ENCODE measurements at regions not wholly inside any gene's neighbourhood (a gene's known extent, or its start where the extent isn't known, plus 50 kb on each side); places are given as distances from the start of the nearest gene placed in this dataset.

GRCh38 chrX:69104756-69105434 is 60.4 kb downstream of the PJA1 start:
- 36% methylated on average over 8 of the region's 10 CpGs for WGBS (ENCODE audit: low lambda C conversion rate)
- Histone ChIP-seq H3F3A (replicated peaks; ENCODE audit: insufficient read depth) (no peaks in the 10 kb centered on the region), H3K9ac (no peak overlapping the region), H3K4me1 (ENCODE audit: control insufficient read depth in 1 of 2, insufficient read depth in 2 of 2, low read depth in 1 of 2, low read length in 1 of 2) (peaks cover 0 to 27% of the 10 kb centered on the region in 2 experiments; a peak in 1 of 4 replicates), H3K9me3 (no peaks in the 10 kb centered on the region), H3K79me2 (ENCODE audit: insufficient read depth) (no peaks in the 10 kb centered on the region), H3K4me3 (ENCODE audit: low read depth in 2 of 2, low read length in 1 of 2) (no peak overlapping the region), H4K20me1 (ENCODE audit: insufficient read depth) (no peaks in the 10 kb centered on the region; the same call in 1 of the 2 replicates), H2AFZ (ENCODE audit: low read depth) (no peak overlapping the region), H3K4me2 (no peak overlapping the region), H3K36me3 (replicated peaks in 1 of 2; ENCODE audit: control insufficient read depth in 1 of 2, insufficient read depth in 2 of 2, low read length in 1 of 2) (no peaks in the 10 kb centered on the region), H3K9me2 (no peaks in the 10 kb centered on the region), H3K27me3 (ENCODE audit: insufficient read depth) (no peaks in the 10 kb centered on the region; the same call in 1 of the 2 replicates), H3K27ac (ENCODE audit: low read depth in 2 of 2, low read length in 1 of 2) (no peak overlapping the region)
- ChIA-PET POLR2A (no interaction called here), CTCF (interaction anchor here (0.9 to 1.4 kb wide), 2 partner anchors 10 to 277 kb away, joined by 3 to 4 read pairs; no protein-coding TSS in a partner anchor)
- DNase-seq: no peak
- TF ChIP-seq JUND (IDR thresholded peaks at IDR 0.05) (no peak), TCF12 (IDR thresholded peaks at IDR 0.05) (no peak), TEAD4 (IDR thresholded peaks at IDR 0.05; ENCODE audit: borderline replicate concordance, insufficient read depth) (no peak), RXRA (IDR thresholded peaks at IDR 0.05; ENCODE audit: borderline replicate concordance, low read depth) (no peak), POLR2AphosphoS5 (IDR thresholded peaks at IDR 0.05; ENCODE audit: low read depth, low read length) (no peak), MEF2A (IDR thresholded peaks at IDR 0.05; ENCODE audit: borderline replicate concordance, low read depth) (no peak), ZBTB33 (IDR thresholded peaks at IDR 0.05; ENCODE audit: borderline replicate concordance, low read depth) (no peak)
- TF ChIP-seq, protein P1, sequence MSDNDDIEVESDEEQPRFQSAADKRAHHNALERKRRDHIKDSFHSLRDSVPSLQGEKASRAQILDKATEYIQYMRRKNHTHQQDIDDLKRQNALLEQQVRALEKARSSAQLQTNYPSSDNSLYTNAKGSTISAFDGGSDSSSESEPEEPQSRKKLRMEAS (IDR thresholded peaks at IDR 0.05; ENCODE audit: low read depth): no peak
- TF ChIP-seq, protein P2, sequence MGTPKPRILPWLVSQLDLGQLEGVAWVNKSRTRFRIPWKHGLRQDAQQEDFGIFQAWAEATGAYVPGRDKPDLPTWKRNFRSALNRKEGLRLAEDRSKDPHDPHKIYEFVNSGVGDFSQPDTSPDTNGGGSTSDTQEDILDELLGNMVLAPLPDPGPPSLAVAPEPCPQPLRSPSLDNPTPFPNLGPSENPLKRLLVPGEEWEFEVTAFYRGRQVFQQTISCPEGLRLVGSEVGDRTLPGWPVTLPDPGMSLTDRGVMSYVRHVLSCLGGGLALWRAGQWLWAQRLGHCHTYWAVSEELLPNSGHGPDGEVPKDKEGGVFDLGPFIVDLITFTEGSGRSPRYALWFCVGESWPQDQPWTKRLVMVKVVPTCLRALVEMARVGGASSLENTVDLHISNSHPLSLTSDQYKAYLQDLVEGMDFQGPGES (IDR thresholded peaks at IDR 0.05; ENCODE audit: low read depth, low read length): no peak

DNA sequence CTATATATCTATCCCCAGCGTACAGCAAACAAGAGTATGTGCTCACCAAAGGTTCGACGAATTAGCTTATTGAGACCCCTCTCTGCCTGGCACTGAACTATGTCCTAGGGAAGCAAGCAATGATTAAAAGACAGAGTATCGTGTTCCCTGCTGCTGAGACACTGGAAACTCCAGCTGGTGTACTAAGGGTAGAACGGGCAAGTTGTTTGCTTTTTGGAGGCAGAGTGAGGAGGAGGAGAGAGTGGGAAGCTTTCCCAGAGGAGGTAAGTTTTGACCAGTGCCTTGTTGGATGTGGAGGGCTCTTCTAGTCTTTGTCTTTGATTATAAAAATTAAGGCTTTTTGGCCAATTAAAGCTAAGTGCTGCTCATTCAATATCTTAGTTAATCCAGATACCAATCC is 61.7 kb downstream of the PJA1 start:
- 48% methylated on average over 5 of the region's 5 CpGs for WGBS (ENCODE audit: low lambda C conversion rate)
- H3K79me2 ChIP-seq (ENCODE audit: insufficient read depth): no peaks in the 10 kb centered on the region
- no peak overlapping the region for H3K9ac ChIP-seq
- H3K4me3 ChIP-seq (ENCODE audit: low read depth in 2 of 2, low read length in 1 of 2): no peak overlapping the region
- H3K27ac ChIP-seq (ENCODE audit: low read depth in 2 of 2, low read length in 1 of 2): no peak overlapping the region
- H3K4me2 ChIP-seq: no peak overlapping the region
- H2AFZ ChIP-seq (ENCODE audit: low read depth): no peak overlapping the region
- H3K9me2 ChIP-seq: no peaks in the 10 kb centered on the region
- no peaks in the 10 kb centered on the region for H3K9me3 ChIP-seq
- POLR2A ChIA-PET: no interaction called here
- DNase-seq: no peak
- no peaks in the 10 kb centered on the region; the same call in 1 of the 2 replicates for H3K27me3 ChIP-seq (ENCODE audit: insufficient read depth)
- TF ChIP-seq SIN3A (IDR thresholded peaks at IDR 0.05; ENCODE audit: borderline replicate concordance, low read depth, low read length): no peak
- TF ChIP-seq ZBTB33 (IDR thresholded peaks at IDR 0.05; ENCODE audit: borderline replicate concordance, low read depth): no peak
- TF ChIP-seq TCF12 (IDR thresholded peaks at IDR 0.05): no peak
- TF ChIP-seq, protein P1 (IDR thresholded peaks at IDR 0.05; ENCODE audit: low read depth): no peak
- no peak for TF ChIP-seq CHD2 (IDR thresholded peaks at IDR 0.05; ENCODE audit: low read length, partially characterized antibody)
- TF ChIP-seq EP300 (IDR thresholded peaks at IDR 0.05; ENCODE audit: borderline replicate concordance in 1 of 2, low read depth in 1 of 2, low read length in 1 of 2): no peak
- TF ChIP-seq YY1 (IDR thresholded peaks at IDR 0.05; ENCODE audit: low read depth): no peak
- TF ChIP-seq GABPA (IDR thresholded peaks at IDR 0.05; ENCODE audit: low read depth): no peak
- TF ChIP-seq SMC3 (IDR thresholded peaks at IDR 0.05; ENCODE audit: low read depth, low read length): no peak
- TF ChIP-seq, protein P2 (IDR thresholded peaks at IDR 0.05; ENCODE audit: low read depth, low read length): no peak
- CTCF ChIA-PET: interaction anchor here (1.1 to 1.5 kb wide), 3 partner anchors 9 to 55 kb away, joined by 4 read pairs; no protein-coding TSS in a partner anchor
- no peaks in the 10 kb centered on the region; the same call in 1 of the 2 replicates for H4K20me1 ChIP-seq (ENCODE audit: insufficient read depth)
- H3F3A ChIP-seq (replicated peaks; ENCODE audit: insufficient read depth): no peaks in the 10 kb centered on the region
- H3K4me1 ChIP-seq (ENCODE audit: control insufficient read depth in 1 of 2, insufficient read depth in 2 of 2, low read depth in 1 of 2, low read length in 1 of 2): peaks cover 0 to 25% of the 10 kb centered on the region in 2 experiments; a peak in 1 of 4 replicates
- no peaks in the 10 kb centered on the region for H3K36me3 ChIP-seq (replicated peaks in 1 of 2; ENCODE audit: control insufficient read depth in 1 of 2, insufficient read depth in 2 of 2, low read length in 1 of 2)

Measured in SK-N-SH (cell line).